Astrocyte of the spinal cord (primary cell): ENCODE measurements at regions not wholly inside any gene's neighbourhood (a gene's known extent, or its start where the extent isn't known, plus 50 kb on each side); places are given as distances from the start of the nearest gene placed in this dataset.

Experiments used
- DNase-seq: peaks from one replicate; pipeline ENCODE4 v3.0.0; 2011; ENCODE audit warnings: low read depth, low spot score
- H3K4me3 ChIP-seq: 2 replicates; pipeline ENCODE4 v1.5.1; 2011; ENCODE audit warnings: low read depth, mild to moderate bottlenecking, low read length, moderate library complexity
- CTCF ChIP-seq: IDR thresholded peaks from 2 replicates; pipeline ENCODE4 v1.5.1; 2012; ENCODE audit warnings: low read depth, mild to moderate bottlenecking, low read length, inconsistent platforms
- in situ Hi-C: cut with HindIII; loops from 2 replicates; pipeline ENCODE4 v1.10.0; 2017; ENCODE audit warnings: low sequenced_read_pairs

DNA sequence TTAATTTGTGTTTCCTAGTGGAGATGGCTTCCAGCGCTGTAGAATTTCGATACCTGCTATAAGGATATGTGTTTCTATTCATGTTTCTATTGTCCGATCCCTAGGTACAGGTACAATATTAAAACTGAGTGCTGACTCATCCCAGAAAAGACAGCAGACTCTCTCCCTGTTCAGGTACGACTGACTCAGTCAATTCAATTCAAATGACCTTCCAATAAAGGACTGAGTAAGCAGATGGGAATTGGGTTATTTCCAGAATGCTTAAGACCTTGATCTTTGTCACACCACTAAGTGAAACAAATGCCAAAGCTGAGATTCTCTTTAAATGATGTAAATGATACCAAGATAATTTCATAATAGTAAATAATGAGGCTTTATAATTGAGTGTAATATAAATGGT, 1596.9 kb downstream of the RPA4 start:
- H3K4me3 ChIP-seq: no peak overlapping the region
- DNase-seq: no peak
- in situ Hi-C loops: no loop called here
- TF ChIP-seq CTCF: no peak

DNA sequence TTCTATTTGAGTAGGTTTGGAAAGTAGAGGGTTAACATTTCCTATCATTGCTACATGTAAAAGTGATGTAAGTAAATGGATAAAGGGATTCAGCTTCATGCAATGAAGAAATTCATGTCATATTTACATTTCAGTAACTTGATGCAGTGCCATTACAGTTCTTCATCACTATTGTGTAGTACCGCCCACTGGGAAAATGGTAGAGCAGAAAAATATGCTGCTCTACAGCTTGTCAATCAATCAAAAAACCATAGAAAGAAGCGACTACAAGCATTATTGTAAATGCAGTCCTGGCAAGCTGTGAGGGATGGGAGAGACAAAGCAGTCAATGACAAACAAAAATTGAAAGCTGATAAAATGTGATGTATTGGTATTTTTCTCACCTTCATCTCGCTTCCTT, 1597.9 kb downstream of the RPA4 start:
- no peak for DNase-seq
- no peak overlapping the region for H3K4me3 ChIP-seq
- in situ Hi-C loops: no loop called here
- no peak for TF ChIP-seq CTCF

DNA sequence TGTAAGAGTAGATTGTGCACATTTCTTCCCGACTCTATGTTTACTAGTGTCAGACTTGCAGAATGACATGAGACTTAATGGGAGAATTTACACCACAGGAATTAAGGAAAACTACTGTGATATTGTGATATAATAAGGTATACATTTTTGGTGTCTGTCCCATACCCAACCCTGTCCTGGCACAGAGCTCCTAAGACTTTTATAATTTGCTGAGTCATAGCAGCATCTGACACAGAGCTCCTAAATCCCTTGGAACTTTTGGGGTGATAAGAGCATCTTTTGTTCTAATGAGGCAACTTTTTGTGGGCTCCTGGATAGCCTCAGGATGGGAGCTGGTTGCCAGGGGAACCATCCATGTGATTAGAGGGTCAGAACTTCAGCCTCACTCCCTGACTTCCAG, 1607.0 kb downstream of the RPA4 start:
- in situ Hi-C loops: no loop called here
- no peak for TF ChIP-seq CTCF
- DNase-seq: no peak
- no peak overlapping the region for H3K4me3 ChIP-seq

DNA sequence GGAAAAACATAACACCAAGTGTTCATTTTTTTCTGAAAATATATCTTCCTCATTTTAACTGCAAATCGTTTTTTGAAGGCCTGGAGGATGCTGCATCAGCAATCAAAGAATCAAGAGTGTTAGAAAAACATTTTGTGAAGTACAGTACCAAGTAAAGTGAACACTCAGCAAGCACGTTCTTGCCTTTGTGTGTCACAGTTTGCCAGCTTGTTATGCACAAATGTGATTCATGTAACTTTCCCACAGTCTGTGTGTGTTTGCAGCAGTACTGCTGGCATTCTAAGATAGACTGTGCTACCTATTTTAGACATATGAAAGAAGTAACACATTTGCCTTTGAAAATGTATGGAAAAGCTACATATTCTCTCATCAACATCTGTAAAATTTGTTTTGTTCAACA, 1617.7 kb downstream of the RPA4 start:
- no peak overlapping the region for H3K4me3 ChIP-seq
- TF ChIP-seq CTCF: no peak
- in situ Hi-C loops: no loop called here
- no peak for DNase-seq

DNA sequence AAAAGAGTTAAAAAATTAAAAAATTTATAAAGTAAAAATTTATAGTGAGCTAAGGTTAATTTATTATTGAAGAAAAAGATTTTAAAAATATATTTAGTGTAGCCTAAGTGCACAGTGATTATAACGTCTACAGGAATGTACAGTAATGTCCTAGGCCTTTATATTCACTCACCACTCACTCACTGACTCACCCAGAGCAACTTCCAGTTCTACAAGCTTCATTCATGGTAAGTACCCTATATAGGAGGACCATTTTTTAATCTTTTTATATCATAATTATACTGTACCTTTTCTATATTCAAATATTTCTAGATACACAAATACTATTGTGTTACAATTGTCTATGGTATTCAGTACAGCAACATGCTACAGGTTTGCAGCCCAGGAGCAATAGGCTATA, 1623.2 kb downstream of the RPA4 start:
- TF ChIP-seq CTCF: no peak
- no peak for DNase-seq
- in situ Hi-C loops: no loop called here
- H3K4me3 ChIP-seq: no peak overlapping the region

DNA sequence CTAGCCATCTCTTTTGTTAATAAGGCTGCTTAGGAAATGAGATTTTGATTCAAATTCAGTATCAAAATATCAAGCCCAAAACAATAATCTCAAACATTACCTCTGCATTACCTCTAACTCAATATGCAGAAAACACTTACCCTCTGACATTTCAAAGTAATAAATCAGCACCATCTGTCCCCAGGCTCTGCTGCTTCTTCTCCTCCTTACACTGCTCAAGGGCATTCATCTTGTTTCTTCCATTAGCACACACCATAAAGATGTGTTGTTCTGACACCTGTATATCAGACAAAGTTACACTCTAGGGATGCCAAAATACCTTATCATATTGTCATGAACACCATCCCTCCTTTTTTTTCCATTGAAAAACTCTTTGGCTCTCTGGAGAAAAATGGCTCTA, 1630.3 kb downstream of the RPA4 start:
- in situ Hi-C loops: no loop called here
- TF ChIP-seq CTCF: no peak
- no peak overlapping the region for H3K4me3 ChIP-seq
- DNase-seq: no peak

DNA sequence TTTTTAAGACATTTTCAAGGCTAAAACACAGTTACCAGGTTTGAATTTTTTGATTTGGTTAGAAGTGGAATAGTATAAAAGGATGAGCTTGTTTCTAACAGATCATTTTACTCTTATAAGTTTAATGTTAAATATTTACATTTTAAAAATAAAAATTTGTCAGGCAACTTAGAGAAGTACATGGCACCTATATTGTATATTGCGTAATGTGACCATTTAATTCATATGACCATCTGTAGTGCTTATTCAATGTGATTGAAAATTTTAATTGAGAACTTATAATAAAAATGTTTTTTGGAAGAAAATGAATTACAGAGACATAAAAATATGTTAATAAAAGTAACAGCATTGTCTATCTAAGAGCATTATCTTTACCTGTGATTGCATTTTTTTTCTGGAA, 1632.4 kb downstream of the RPA4 start:
- no peak for TF ChIP-seq CTCF
- in situ Hi-C loops: no loop called here
- H3K4me3 ChIP-seq: no peak overlapping the region
- DNase-seq: no peak
